Liver (tissue), 3 donors: ENCODE measurements at regions not wholly inside any gene's neighbourhood (a gene's known extent, or its start where the extent isn't known, plus 50 kb on each side); places are given as distances from the start of the nearest gene placed in this dataset.

Experiments
- CTCF ChIP-seq: fragments of 150-350 bp; IDR thresholded peaks from 2 replicates; pipeline ENCODE4 v1.5.1; 2017; ENCODE audit warnings: improper control_type of control experiment, low read depth, low read length; ENCODE audit not compliant: missing input control
- HNF4A ChIP-seq, 2 donors: conservative IDR thresholded peaks; 2 replicates each; pipeline ENCODE4 v1.6.1; 2016; ENCODE audit warnings: antibody characterized with exemption in 2 of 2, mild to moderate bottlenecking in 2 of 2
- RXRA ChIP-seq, 2 donors: IDR thresholded peaks; 2 replicates each; pipeline ENCODE4 v1.6.1; 2017 to 2018; ENCODE audit warnings: antibody characterized with exemption in 2 of 2, mild to moderate bottlenecking in 1 of 2
- TAF1 ChIP-seq: conservative IDR thresholded peaks from 2 replicates; pipeline ENCODE4 v1.6.1; 2016; ENCODE audit warnings: antibody characterized with exemption, mild to moderate bottlenecking
- donor health status: healthy.
- donor health status: healthy.

- no peak for TF ChIP-seq CTCF
- no peak for TF ChIP-seq TAF1
- no peak for TF ChIP-seq RXRA (IDR thresholded peaks at IDR 0.05)
- no peak for TF ChIP-seq HNF4A (conservative IDR thresholded peaks at IDR 0.05)
Observed at GRCh38 chr4:87916626-87917025, 58.9 kb upstream of the SPP1 start.
